ENCODE measurements at regions not wholly inside any gene's neighbourhood (a gene's known extent, or its start where the extent isn't known, plus 50 kb on each side); places are given as distances from the start of the nearest gene placed in this dataset.

DNA sequence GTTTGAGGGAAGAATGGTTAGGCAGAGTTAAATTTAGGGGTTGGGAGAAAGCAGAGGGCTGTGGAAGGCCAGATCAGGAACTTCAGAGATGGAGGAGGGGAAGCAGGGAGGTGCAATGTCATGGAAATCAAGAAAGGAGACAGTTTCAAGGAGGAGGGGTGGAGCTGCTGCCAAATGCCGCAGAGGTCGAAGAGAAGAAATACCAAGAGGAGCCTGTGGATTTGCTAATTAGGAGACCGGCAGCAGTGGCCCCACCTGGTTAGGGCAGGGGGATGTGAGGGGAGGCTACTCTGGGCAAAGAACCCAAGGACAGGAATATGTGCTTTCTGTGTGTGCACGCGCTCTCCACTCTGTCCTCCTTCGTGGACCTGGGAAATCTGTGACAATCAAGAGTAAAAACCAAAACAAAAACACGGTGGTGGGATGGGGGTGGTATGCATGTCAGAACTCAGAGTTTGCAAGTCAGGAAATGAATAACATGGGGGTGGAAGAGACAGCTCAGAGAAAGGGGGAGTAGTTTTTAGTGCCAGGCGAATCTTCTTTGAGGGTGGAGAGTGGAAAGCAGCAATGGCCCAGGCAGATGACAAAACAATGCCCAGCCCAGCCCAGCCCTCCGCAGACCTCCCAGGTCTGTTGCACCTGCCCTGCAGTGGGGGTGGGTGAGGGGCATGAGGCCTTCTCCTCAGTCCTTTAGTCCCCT lies 102.9 kb upstream of the PAX2 start:
- no peak overlapping the region for H2BK15ac ChIP-seq (ENCODE audit: low read depth, low read length)
- in situ Hi-C loops (cut with MboI; ENCODE audit: low sequenced_read_pairs) (no loop called here), dilution Hi-C loops (cut with HindIII; ENCODE audit: low sequenced_read_pairs, unreplicated experiment) (no loop called here), intact Hi-C loops (cut with micrococcal nuclease) (no loop called here)
- H3K14ac ChIP-seq (replicated peaks; ENCODE audit: low read depth, low read length) = no peak overlapping the region
- H2AK5ac ChIP-seq (ENCODE audit: low read depth, low read length) = no peak overlapping the region
- H3K23ac ChIP-seq (ENCODE audit: low read depth, low read length) = no peak overlapping the region
- H2BK5ac ChIP-seq (ENCODE audit: low read depth, low read length, poor library complexity, severe bottlenecking) = no peak overlapping the region
- TF ChIP-seq MAFK (IDR thresholded peaks at IDR 0.05; ENCODE audit: low read depth, low read length) (no peak), SMC3 (IDR thresholded peaks at IDR 0.05; ENCODE audit: low read depth, low read length) (no peak), RAD21 (IDR thresholded peaks at IDR 0.05; ENCODE audit: low read length) (no peak), MAZ (IDR thresholded peaks at IDR 0.05; ENCODE audit: borderline replicate concordance, low read depth, low read length) (no peak), POLR2A (IDR thresholded peaks at IDR 0.05; ENCODE audit: low read depth, low read length) (no peak), BHLHE40 (IDR thresholded peaks at IDR 0.05; ENCODE audit: low read depth, low read length) (no peak), NFE2L2 (IDR thresholded peaks at IDR 0.05; ENCODE audit: low read depth, low read length) (no peak), CHD1 (IDR thresholded peaks at IDR 0.05; ENCODE audit: low read depth, low read length) (no peak), FOS (IDR thresholded peaks at IDR 0.05; ENCODE audit: low read depth, low read length) (no peak), MXI1 (IDR thresholded peaks at IDR 0.05; ENCODE audit: borderline replicate concordance, low read depth, low read length) (no peak), CEBPB (IDR thresholded peaks at IDR 0.05; ENCODE audit: low read depth, low read length) (no peak), RCOR1 (IDR thresholded peaks at IDR 0.05; ENCODE audit: insufficient replicate concordance, low read length) (no peak)
- TF ChIP-seq, protein P1, sequence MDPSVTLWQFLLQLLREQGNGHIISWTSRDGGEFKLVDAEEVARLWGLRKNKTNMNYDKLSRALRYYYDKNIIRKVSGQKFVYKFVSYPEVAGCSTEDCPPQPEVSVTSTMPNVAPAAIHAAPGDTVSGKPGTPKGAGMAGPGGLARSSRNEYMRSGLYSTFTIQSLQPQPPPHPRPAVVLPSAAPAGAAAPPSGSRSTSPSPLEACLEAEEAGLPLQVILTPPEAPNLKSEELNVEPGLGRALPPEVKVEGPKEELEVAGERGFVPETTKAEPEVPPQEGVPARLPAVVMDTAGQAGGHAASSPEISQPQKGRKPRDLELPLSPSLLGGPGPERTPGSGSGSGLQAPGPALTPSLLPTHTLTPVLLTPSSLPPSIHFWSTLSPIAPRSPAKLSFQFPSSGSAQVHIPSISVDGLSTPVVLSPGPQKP (IDR thresholded peaks at IDR 0.05; ENCODE audit: borderline replicate concordance, low read depth, low read length) = no peak
- TF ChIP-seq, protein P2, sequence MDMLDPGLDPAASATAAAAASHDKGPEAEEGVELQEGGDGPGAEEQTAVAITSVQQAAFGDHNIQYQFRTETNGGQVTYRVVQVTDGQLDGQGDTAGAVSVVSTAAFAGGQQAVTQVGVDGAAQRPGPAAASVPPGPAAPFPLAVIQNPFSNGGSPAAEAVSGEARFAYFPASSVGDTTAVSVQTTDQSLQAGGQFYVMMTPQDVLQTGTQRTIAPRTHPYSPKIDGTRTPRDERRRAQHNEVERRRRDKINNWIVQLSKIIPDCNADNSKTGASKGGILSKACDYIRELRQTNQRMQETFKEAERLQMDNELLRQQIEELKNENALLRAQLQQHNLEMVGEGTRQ (IDR thresholded peaks at IDR 0.05; ENCODE audit: low read depth, low read length) = no peak
- POLR2A ChIA-PET (ENCODE audit: unreplicated experiment) = interaction anchor here (0.7 kb wide), 1 partner anchor 228 kb away, joined by 3 read pairs; no protein-coding TSS in a partner anchor
- no peaks in the 10 kb centered on the region for H3K4me1 ChIP-seq (ENCODE audit: control insufficient read depth, insufficient read depth, low read length)
- no TSS peak for BruUV-seq (replicated peaks)
- no peak overlapping the region for H2AFZ ChIP-seq (replicated peaks; ENCODE audit: low read length, poor library complexity)
- no peak overlapping the region for H4K8ac ChIP-seq (ENCODE audit: low read depth in 2 of 2, low read length in 2 of 2)
- no peak overlapping the region for H2BK120ac ChIP-seq (ENCODE audit: low read depth, low read length)
- H3K27ac ChIP-seq (ENCODE audit: insufficient read depth, low read length) = no peak overlapping the region
- no peak overlapping the region for H2AK9ac ChIP-seq (replicated peaks; ENCODE audit: low read depth, low read length, poor library complexity)
- no peak overlapping the region for H4K5ac ChIP-seq (ENCODE audit: low read depth, low read length)
- CTCF ChIA-PET = no interaction called here
- H3K4me3 ChIP-seq (ENCODE audit: insufficient read depth, low read depth, low read length) = no peak overlapping the region
- H3K9me1 ChIP-seq (ENCODE audit: insufficient read depth, low read length) = no peaks in the 10 kb centered on the region
- H3K79me1 ChIP-seq (ENCODE audit: low read depth in 1 of 2, low read length in 2 of 2) = no peaks in the 10 kb centered on the region
- no peak overlapping the region for H2BK20ac ChIP-seq (ENCODE audit: low read depth, low read length)
- ATAC-seq (ENCODE audit: low read depth) (no peak), DNase-seq (no peak)
- no peak overlapping the region for H3K9ac ChIP-seq (ENCODE audit: low read depth, low read length)
- H3K4me2 ChIP-seq (ENCODE audit: low read depth, low read length) = no peak overlapping the region
- 25% methylated on average over 2 of the region's 9 CpGs; no CpG with 5 or more reads in 1 of the 2 experiments for WGBS, 2 experiments (ENCODE audit: extremely low coverage in 2 of 2, insufficient read length in 1 of 2)
- H3K18ac ChIP-seq (ENCODE audit: low read depth, low read length) = no peak overlapping the region
- H3K27me3 ChIP-seq (ENCODE audit: control insufficient read depth, insufficient read depth, low read length) = peaks cover 26% of the 10 kb centered on the region
- H4K91ac ChIP-seq (ENCODE audit: insufficient read depth, low read depth, low read length) = no peak overlapping the region
- H3K36me3 ChIP-seq (ENCODE audit: control insufficient read depth, insufficient read depth, low read length) = no peaks in the 10 kb centered on the region
- no peak overlapping the region for H3K4ac ChIP-seq (ENCODE audit: low read depth, low read length)
- no peaks in the 10 kb centered on the region for H4K20me1 ChIP-seq (ENCODE audit: insufficient read depth, low read length)
- no peaks in the 10 kb centered on the region for H3K9me3 ChIP-seq (ENCODE audit: control insufficient read depth, insufficient read depth, low read length)
- no peak overlapping the region for H3K56ac ChIP-seq (ENCODE audit: extremely low read depth, insufficient read depth, low read length)
